ENCODE measurements at regions not wholly inside any gene's neighbourhood (a gene's known extent, or its start where the extent isn't known, plus 50 kb on each side); places are given as distances from the start of the nearest gene placed in this dataset.
A peak's percentile ranks its signal among the peaks of the same experiment; 100 is the strongest.
"Not testable (repeated sequence)": the region's sequence is repeated elsewhere in the genome, so short reads cannot be mapped to it uniquely, and the experiment has no call there.

DNA sequence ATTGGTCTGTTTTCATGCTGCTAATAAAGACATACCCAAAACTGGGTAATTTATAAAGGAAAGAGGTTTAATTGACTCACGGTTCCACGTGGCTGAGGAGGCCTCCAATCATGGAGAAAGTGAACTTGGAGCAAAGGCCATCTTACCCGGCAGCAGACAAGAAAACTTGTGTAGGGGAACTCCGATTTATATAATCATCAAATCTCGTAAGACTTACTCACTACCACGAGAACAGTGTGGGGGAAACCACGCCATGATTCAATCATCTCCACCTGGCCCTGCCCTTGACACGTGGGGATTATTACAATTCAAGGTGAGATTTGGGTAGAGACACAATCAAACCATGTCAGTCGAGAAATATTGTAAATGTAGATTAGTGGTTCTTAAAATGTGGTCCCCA, 76.2 kb upstream of the SRSF6 start:
- ATAC-seq: peak; percentile 75
- not testable (repeated sequence) for H3K4me1 Mint-ChIP-seq, H3K27ac Mint-ChIP-seq, H3K4me3 Mint-ChIP-seq, H3K9me3 Mint-ChIP-seq
- H3K27me3 Mint-ChIP-seq: peaks cover 21% of the 10 kb centered on the region
- peak in 1 of 2 donors; percentile 36 for DNase-seq

DNA sequence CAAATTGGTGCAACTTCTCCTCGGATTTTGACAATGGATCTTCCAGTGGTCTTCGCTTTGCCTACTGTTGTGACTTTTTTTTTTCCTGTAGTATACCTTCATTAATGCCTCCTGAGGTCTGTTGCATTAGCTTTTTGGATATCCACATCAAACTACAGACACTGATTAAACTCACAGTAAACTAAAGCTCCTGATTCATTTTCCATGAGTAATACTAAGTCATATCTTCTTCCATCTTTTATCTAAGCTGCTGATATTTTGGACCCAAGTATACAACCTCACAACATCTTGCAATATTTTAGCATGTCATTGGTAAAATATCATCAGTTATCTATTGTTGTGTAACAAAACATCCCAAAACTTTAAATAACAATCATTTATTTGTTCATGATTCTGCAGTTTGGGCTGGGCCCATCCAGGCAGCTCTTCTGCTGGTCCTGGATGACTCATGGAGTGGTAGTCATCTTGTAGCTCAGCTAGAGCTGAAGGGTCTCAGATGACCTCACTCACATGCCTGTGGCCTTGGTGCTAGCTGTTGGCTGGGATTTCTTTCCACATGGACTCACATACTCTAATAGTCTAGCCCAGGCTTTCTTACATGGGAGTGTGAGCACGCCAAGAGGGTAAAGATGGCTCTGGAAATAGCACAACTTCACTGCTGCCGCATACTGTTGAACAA, 78.3 kb upstream of the SRSF6 start:
- Mint-ChIP-seq H3K4me3 (no peak overlapping the region), H3K4me1 (no peaks in the 10 kb centered on the region), H3K9me3 (no peaks in the 10 kb centered on the region), H3K27me3 (peaks cover 38% of the 10 kb centered on the region), H3K27ac (no peak overlapping the region)
- DNase-seq (no peak), ATAC-seq (no peak)

DNA sequence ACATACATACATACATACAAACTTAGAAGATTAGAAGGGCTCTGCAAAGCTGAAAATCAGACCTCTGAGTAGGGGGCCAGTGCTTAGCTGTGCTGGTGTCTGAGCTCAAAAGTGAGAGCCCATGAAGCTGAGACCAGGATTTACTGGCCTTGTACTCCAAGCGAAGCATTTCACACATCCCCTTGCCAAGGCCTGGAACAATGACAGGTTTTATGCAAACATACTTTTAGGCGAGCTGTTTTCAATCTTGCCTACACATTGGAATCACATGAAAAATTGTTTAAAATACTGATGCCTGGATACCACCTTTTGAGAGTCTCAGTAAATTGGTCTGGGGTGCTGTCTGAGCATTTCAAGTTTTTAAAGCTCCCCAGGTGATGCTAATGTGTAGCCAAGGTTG, 80.9 kb upstream of the SRSF6 start:
- no peaks in the 10 kb centered on the region for H3K4me1 Mint-ChIP-seq
- no peak overlapping the region for H3K27ac Mint-ChIP-seq

DNA sequence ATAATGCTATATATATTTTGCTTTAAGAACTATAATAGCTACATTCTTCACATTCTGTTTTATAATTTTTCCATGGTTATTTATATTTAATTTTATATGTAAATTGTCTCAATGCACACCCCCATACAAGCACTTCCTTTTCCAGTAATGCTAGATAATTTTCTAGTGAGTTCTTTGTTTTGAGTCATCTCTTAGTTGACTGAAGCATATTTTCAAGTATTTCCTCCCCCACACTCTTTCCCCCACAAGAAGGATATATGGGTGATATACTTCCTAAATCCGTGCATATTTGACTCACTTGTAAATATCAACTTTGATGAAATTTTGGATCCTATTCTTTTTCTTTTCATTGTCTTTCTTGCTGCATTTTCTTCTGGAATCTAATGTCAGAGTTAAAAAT, 82.1 kb upstream of the SRSF6 start:
- H3K27me3 Mint-ChIP-seq: peaks cover 37% of the 10 kb centered on the region
- no peak overlapping the region for H3K4me3 Mint-ChIP-seq
- no peak for DNase-seq
- H3K27ac Mint-ChIP-seq: no peak overlapping the region
- H3K4me1 Mint-ChIP-seq: no peaks in the 10 kb centered on the region
- H3K9me3 Mint-ChIP-seq: no peaks in the 10 kb centered on the region
- no peak for ATAC-seq

More for the DNA sequence above, 80.9 kb upstream of the SRSF6 start:
- no peaks in the 10 kb centered on the region for H3K9me3 Mint-ChIP-seq
- DNase-seq: no peak
- peaks cover 38% of the 10 kb centered on the region for H3K27me3 Mint-ChIP-seq
- no peak overlapping the region for H3K4me3 Mint-ChIP-seq
- ATAC-seq: no peak

DNA sequence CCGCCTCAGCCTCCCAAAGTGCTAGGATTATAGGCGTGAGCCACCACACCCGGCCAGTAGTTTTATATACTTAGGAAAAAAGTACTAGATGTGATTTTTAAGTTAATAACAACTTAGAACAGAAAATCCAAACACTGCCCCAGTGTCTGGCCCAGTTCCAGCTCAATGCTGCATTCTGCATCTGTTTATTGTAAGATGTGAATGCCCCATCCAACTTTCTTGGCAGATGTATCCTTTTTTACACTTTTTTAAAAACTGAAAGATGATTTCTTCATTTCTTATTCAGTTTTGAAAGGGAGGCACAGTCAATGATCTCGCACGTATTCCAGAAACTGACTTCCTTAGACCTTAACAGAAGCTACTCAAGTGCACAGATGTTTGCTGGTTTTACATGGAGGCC, 85.6 kb upstream of the SRSF6 start:
- ATAC-seq (no peak), DNase-seq (no peak)
- Mint-ChIP-seq H3K27ac (no peak overlapping the region), H3K9me3 (no peaks in the 10 kb centered on the region), H3K4me3 (no peak overlapping the region), H3K4me1 (no peaks in the 10 kb centered on the region), H3K27me3 (peaks cover 28% of the 10 kb centered on the region)

DNA sequence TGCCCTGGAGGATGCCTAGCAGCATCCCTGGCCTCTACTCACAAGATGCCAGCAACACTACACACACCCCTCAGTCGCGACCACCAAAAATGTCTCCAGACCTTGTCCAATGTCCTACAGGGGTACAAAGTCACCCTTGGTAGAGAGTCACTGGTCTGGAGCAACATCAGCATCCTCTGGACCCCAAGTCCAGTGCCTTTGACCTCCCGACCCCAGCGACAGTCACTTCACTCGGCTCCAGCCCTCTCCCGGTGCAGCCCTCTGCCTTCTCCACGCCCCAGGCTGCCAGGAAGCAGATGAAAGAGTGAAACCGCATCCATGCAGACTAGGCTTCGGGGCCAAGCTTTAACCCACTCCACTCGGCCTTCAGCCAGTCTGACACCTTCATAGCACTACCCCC, 92.0 kb upstream of the SRSF6 start:
- ATAC-seq (no peak), DNase-seq (no peak)
- Mint-ChIP-seq H3K9me3 (no peaks in the 10 kb centered on the region), H3K27me3 (peaks cover 27% of the 10 kb centered on the region), H3K4me1 (no peaks in the 10 kb centered on the region), H3K4me3 (no peak overlapping the region), H3K27ac (no peak overlapping the region)

DNA sequence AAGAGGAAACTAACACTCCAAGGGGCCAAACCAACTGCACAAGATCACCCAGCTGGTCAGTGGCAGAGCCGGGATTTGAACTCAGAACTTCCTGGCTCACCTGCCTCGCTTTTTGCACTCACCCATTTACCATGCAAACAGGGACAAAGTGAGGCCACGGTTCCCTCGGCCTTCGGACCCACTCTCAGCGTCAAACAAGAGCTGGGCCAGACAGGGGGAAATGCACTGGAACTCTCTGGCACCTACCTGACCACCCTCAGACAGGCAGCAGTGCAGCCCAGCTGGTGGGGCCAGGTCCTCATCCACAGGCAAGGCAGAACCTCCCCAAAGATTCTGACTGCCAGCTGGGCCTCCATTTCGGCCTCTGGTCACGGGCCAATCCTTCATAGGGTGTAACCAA, 93.7 kb upstream of the SRSF6 start:
- DNase-seq: no peak
- Mint-ChIP-seq H3K9me3 (no peaks in the 10 kb centered on the region), H3K4me3 (no peak overlapping the region), H3K27ac (no peak overlapping the region), H3K27me3 (peaks cover 34% of the 10 kb centered on the region), H3K4me1 (no peaks in the 10 kb centered on the region)
- no peak for ATAC-seq

DNA sequence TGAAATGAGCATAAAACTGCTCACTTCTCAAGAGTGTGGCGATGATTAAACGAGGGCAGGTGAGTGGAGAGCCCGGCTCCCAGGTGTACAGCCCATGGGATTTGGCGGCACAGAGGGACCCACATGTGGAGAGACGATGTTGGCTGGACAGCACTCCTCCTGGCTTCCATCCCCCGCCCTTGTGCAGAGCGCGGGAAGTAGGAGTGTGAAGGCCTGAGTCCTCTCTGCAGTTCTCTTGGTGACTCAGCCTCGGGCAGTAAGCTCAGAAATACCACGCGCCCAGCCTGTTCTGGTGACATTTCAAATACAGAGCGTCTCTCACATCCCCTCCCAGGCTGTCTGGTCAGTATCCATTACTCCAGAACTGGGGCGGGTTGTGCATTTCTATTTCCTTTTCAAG, 94.2 kb upstream of the SRSF6 start:
- no peaks in the 10 kb centered on the region for H3K9me3 Mint-ChIP-seq
- no peaks in the 10 kb centered on the region for H3K4me1 Mint-ChIP-seq
- peak overlapping the region in 1 of 2 donors; percentile 83 for H3K27ac Mint-ChIP-seq
- ATAC-seq (no peak), DNase-seq (no peak)
- no peak overlapping the region for H3K4me3 Mint-ChIP-seq
- H3K27me3 Mint-ChIP-seq: peaks cover 34% of the 10 kb centered on the region

DNA sequence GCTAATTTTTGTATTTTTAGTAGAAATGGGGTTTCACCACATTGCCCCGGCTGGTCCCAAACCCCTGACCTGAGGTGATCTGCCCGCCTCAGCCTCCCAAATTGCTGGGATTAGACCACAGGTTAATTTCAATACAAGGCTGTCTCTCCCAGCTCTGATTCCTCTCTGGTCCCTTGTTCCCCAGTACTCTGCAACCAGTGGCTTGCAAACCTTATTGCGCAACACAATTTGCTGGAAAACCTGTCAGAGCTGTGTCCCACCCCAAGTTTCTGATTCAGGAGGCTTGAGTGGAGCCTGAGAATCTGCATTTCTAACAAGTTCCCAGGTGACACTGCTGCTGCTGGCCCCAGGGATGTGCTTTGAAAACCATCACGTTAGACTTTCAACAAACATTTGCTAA, 96.2 kb upstream of the SRSF6 start:
- Mint-ChIP-seq H3K4me3 (no peak overlapping the region), H3K9me3 (no peaks in the 10 kb centered on the region), H3K27ac (no peak overlapping the region), H3K27me3 (peaks cover 34% of the 10 kb centered on the region), H3K4me1 (no peaks in the 10 kb centered on the region)
- ATAC-seq (no peak), DNase-seq (no peak)

DNA sequence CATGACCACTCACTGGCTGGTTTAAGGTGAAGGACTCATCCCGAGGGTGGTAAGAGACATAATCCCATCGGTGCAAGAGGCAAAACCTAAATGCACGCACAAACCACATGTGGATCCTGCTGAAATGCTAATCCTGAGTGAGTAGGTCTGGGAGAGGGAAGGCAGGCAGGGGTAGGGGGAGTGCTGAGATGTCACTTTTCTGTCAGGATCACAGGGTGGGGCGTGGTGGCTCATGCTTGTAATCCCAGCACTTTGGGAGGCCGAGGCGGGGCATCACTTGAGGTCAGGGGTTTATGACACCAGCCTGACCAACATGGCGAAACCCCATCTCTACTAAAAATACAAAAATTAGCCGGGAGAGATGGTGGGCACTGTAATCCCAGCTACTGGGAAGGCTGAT, 97.7 kb upstream of the SRSF6 start:
- Mint-ChIP-seq H3K4me3 (no peak overlapping the region), H3K27ac (no peak overlapping the region), H3K27me3 (peaks cover 22% of the 10 kb centered on the region), H3K4me1 (no peaks in the 10 kb centered on the region), H3K9me3 (no peaks in the 10 kb centered on the region)
- ATAC-seq: no peak
- DNase-seq: no peak

DNA sequence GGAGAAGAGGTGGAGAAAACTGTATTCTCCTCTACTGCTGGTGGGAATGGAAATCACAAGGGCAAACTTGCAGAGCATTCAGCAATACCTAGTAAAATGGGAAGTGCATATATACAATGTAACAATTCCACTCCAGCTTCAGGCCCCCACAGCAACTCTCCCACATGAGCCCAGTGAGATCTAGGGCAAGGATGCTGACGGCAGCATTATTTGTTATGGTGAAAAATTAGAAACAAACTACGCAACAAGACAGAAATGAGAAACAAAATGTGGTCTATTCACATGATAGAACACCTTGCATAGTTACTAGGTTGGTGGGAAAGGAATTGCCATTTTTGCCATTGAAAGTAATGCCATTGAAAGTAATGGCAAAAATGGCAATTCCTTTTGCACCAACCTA, 98.9 kb upstream of the SRSF6 start:
- Mint-ChIP-seq H3K27ac (no peak overlapping the region), H3K4me3 (no peak overlapping the region), H3K27me3 (peaks cover 12% of the 10 kb centered on the region), H3K9me3 (no peaks in the 10 kb centered on the region), H3K4me1 (no peaks in the 10 kb centered on the region)
- ATAC-seq (no peak), DNase-seq (no peak)

DNA sequence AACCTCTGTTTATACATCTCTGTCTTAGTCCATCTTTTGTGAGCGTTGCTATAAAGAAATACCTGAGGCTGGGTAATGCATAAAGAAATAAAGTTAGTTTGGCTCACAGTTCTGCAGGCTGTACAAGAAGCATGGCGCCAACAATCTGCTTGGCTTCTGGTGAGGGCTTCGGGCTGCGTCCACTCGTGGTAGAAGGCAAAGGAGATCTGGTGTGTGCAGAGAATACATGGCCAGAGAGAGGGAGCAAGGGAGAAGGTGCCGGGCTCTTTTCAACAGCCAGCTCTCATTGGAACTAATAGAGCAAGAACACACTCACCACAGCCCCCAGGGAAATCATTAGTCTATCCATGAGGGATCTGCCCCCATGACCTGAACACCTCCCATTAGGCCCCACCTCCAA, 100.3 kb upstream of the SRSF6 start:
- peaks cover 7% of the 10 kb centered on the region for H3K27me3 Mint-ChIP-seq
- peak overlapping the region in 1 of 2 donors; percentile 69 for H3K27ac Mint-ChIP-seq

DNA sequence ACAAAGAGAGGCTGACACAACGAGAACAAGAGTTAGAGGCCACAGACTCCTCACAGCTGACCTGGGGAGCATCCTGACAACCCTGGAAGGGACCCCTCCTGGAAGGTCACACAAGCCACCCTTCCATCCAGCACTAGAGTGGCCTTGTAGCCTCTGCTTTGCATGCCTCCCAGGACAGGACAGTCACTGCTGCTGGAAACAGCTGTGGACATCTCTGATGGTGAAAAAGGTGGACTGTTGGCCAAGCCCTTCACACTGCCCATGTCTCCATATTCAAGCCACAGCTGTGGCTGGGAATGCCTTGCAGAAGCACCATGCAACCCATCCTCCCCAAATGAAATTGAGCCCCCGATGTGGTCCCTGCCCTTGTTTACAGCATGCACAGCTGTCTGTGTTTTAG, 102.1 kb upstream of the SRSF6 start:
- H3K4me1 Mint-ChIP-seq: no peaks in the 10 kb centered on the region
- H3K9me3 Mint-ChIP-seq: no peaks in the 10 kb centered on the region
- H3K27ac Mint-ChIP-seq: no peak overlapping the region
- ATAC-seq (no peak), DNase-seq (no peak)
- H3K27me3 Mint-ChIP-seq: peaks cover 7% of the 10 kb centered on the region
- H3K4me3 Mint-ChIP-seq: no peak overlapping the region

More for the DNA sequence above, 100.3 kb upstream of the SRSF6 start:
- Mint-ChIP-seq H3K4me3 (no peak overlapping the region), H3K9me3 (no peaks in the 10 kb centered on the region), H3K4me1 (no peaks in the 10 kb centered on the region)
- no peak for ATAC-seq
- no peak for DNase-seq

DNA sequence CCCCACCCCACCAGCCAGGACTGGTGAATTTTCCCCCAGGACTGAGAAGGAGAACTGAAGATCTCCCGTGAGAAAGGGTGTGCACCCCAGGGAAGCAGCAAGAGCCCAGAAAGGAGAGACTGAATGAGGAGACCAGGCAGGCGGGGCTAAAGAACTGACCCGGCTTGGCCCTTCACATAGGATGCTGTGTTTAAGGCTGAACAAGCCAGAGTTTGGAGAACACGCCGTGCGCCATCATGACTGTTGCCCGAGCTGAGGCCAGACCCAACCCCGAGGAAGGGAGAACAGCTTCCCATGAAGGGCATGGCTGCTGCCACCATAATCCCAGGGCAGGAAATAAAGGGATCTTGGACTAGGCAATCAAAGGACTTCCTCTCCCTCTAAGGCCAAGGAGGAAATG, 104.7 kb upstream of the SRSF6 start:
- H3K4me1 Mint-ChIP-seq: no peaks in the 10 kb centered on the region
- no peaks in the 10 kb centered on the region for H3K9me3 Mint-ChIP-seq
- DNase-seq (no peak), ATAC-seq (no peak)
- H3K27me3 Mint-ChIP-seq: peaks cover 8% of the 10 kb centered on the region
- H3K4me3 Mint-ChIP-seq: no peak overlapping the region
- no peak overlapping the region for H3K27ac Mint-ChIP-seq

DNA sequence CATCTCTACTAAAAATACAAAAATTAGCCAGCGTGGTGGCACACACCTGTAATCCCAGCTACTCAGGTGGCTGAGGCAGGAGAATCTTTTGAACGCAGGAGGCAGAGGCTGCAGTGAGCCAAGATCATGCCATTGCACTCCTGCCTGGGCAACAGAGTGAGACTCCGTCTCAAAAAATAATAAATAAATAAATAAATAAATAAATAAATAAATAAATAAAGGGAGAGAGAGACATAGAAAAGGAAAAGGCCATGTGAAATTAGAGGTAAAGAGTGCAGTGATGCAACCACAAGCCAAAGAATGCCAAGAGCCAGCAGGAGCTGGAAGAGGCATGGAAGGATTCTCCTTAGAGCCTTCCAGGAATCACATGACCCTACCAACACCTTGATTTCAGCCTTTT, 107.0 kb upstream of the SRSF6 start:
- H3K9me3 Mint-ChIP-seq, ATAC-seq, H3K27ac Mint-ChIP-seq, H3K4me1 Mint-ChIP-seq, H3K27me3 Mint-ChIP-seq, DNase-seq, H3K4me3 Mint-ChIP-seq: not testable (repeated sequence)

DNA sequence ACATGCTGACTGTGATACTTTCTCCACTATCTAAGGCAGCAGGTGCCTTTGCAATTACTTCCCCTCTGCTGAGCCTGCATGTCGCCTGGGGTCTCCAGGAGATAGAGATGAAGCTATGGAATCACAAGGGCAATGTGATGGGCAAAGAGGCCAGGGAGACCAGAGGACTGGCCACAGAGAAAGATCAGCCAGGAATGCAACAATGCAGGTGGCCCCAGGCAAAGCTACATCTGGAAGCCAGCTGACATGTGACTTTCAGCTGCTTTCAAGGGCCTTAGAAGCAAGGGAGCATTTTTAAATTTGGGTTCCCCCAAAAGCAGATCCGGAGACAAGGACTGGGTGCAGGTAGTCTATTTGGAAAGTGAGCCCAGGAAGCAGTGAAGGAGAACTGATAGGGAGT, 107.9 kb upstream of the SRSF6 start:
- ATAC-seq: no peak
- H3K4me1 Mint-ChIP-seq: no peaks in the 10 kb centered on the region
- H3K27ac Mint-ChIP-seq: peak overlapping the region in 1 of 2 donors; percentile 42
- no peak overlapping the region for H3K4me3 Mint-ChIP-seq
- DNase-seq: no peak
- peaks cover 8% of the 10 kb centered on the region for H3K27me3 Mint-ChIP-seq
- peaks cover under 1 to 9% of the 10 kb centered on the region in 2 donors for H3K9me3 Mint-ChIP-seq

DNA sequence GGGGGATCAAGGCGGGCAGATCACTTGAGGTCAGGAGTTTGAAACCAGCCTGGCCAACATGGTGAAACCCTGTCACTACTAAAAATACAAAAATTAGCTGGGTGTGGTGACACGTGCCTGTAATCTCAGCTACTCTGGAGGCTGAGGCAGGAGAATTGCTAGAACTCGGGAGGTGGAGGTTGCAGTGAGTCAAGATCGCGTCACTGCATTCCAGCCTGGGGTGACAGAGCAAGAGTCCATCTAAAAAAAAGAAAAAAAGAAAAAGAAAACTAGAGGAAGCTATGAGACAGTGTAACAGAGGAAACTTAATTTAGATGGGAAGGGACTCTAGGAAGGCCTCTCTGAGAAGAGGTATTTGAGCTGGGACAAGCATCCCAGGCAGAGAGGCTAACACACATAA, 109.9 kb upstream of the SRSF6 start:
- ATAC-seq, H3K27me3 Mint-ChIP-seq, H3K27ac Mint-ChIP-seq, H3K4me3 Mint-ChIP-seq, DNase-seq, H3K4me1 Mint-ChIP-seq: not testable (repeated sequence)
- peaks cover 13 to 23% of the 10 kb centered on the region in 2 donors for H3K9me3 Mint-ChIP-seq

Data from stimulated activated naive CD8-positive, alpha-beta T cell treated with anti-CD3 and anti-CD28 coated beads, Interleukin-15, amount 100 ng/mL, for 72 hours (primary cell).